Right lobe of liver (tissue), 6 donors: ENCODE measurements at regions not wholly inside any gene's neighbourhood (a gene's known extent, or its start where the extent isn't known, plus 50 kb on each side); places are given as distances from the start of the nearest gene placed in this dataset.
A peak's percentile ranks its signal among the peaks of the same experiment; 100 is the strongest.

Source experiments
- ATAC-seq, 4 donors: fragments of 200-7000 bp; cut with Tn5 transposase; one replicate each; pipeline ENCODE4 v1.9.1; 2020; ENCODE audit warnings: mild to moderate bottlenecking in 4 of 4, moderate library complexity in 4 of 4
- DNase-seq, 3 donors: peaks; one replicate each; pipeline ENCODE4 v3.0.0-alpha.2; 2020
- H3K27ac ChIP-seq, 3 donors: fragments of 200-600 bp; one replicate each; pipeline ENCODE4 v1.8.0; 2022
- H3K27me3 ChIP-seq, 2 donors: fragments of 200-600 bp; one replicate each; pipeline ENCODE4 v1.8.0; 2022
- H3K36me3 ChIP-seq, 4 donors: fragments of 200-600 bp; sonication (generic) in 1 of 4; one replicate each; pipeline versions ENCODE4 v1.5.1 to v1.8.0; 2017 to 2022; ENCODE audit warnings: control low read depth in 1 of 4
- H3K4me1 ChIP-seq, 4 donors: fragments of 200-600 bp; sonication (generic) in 1 of 4; one replicate each; pipeline versions ENCODE4 v1.5.1 to v1.8.0; 2017 to 2022; ENCODE audit warnings: control low read depth in 1 of 4
- H3K4me3 ChIP-seq, 3 donors: fragments of 200-600 bp; one replicate each; pipeline ENCODE4 v1.8.0; 2022
- H3K9me3 ChIP-seq, 4 donors: fragments of 200-600 bp; sonication (generic) in 1 of 4; one replicate each; pipeline versions ENCODE4 v1.5.1 to v1.8.0; 2017 to 2022; ENCODE audit warnings: control low read depth in 1 of 4
- POLR2A ChIP-seq: fragments of 450-650 bp; IDR thresholded peaks from one replicate; pipeline ENCODE4 v1.6.1; 2017; ENCODE audit warnings: antibody characterized with exemption, mild to moderate bottlenecking
- WGBS: methylation state at CpG from one replicate; pipeline ENCODE4 v1.1.6; 2018; ENCODE audit warnings: low coverage, low lambda C conversion rate; ENCODE audit not compliant: insufficient coverage; ENCODE audit errors: missing lambda C conversion rate; 5-methylcytosine and 5-hydroxymethylcytosine counted together
- intact Hi-C, 2 donors: fragments of 100-400 bp; cut with DNase I; formaldehyde crosslinking; loops; one replicate each; pipeline versions ENCODE4 v1.11.2 to v1.14.1; 2022
- TF ChIP-seq, protein P1 (sequence below), 4 donors: fragments of 200-600 bp in 3 of 4; fragments of 450-650 bp in 1 of 4; IDR thresholded peaks; one replicate each; pipeline versions ENCODE4 v1.5.1 to v1.8.0; 2016 to 2022; ENCODE audit warnings: antibody characterized with exemption in 4 of 4, mild to moderate bottlenecking in 2 of 4
- donor health status: DM: no; HTN: yes; CAD: no.
- donor health status: DM: no; HTN: no; CAD: no.
- donor health status: DM: no; HTN: no; CAD: no.
- donor health status: DM: no; HTN: yes; CAD: no.
- donor health status: DM: no; HTN: yes; CAD: no.

DNA sequence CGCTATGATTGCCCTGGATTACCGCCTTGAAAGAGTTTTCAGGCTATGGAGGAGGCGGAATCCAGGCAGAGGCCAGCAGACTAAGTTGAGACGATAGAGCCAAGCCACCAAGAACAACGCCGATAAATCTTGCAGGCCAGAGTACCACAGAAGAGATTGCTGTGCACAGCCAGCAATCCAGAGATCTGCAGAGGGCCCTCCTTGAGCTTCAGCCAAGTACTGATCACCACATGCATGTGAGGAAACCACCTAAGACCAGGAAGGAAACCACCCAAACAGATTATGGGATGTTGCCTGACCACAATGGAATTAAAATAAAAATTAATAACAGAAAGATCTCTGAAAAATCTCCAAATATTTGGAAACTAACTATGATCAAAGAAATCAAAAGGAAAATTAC, 74.9 kb downstream of the GCNT4 start:
- TF ChIP-seq, protein P1, sequence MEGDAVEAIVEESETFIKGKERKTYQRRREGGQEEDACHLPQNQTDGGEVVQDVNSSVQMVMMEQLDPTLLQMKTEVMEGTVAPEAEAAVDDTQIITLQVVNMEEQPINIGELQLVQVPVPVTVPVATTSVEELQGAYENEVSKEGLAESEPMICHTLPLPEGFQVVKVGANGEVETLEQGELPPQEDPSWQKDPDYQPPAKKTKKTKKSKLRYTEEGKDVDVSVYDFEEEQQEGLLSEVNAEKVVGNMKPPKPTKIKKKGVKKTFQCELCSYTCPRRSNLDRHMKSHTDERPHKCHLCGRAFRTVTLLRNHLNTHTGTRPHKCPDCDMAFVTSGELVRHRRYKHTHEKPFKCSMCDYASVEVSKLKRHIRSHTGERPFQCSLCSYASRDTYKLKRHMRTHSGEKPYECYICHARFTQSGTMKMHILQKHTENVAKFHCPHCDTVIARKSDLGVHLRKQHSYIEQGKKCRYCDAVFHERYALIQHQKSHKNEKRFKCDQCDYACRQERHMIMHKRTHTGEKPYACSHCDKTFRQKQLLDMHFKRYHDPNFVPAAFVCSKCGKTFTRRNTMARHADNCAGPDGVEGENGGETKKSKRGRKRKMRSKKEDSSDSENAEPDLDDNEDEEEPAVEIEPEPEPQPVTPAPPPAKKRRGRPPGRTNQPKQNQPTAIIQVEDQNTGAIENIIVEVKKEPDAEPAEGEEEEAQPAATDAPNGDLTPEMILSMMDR (IDR thresholded peaks at IDR 0.05) = no peak
- TF ChIP-seq POLR2A = no peak
- WGBS = 61% methylated on average over 4 of the region's 6 CpGs

DNA sequence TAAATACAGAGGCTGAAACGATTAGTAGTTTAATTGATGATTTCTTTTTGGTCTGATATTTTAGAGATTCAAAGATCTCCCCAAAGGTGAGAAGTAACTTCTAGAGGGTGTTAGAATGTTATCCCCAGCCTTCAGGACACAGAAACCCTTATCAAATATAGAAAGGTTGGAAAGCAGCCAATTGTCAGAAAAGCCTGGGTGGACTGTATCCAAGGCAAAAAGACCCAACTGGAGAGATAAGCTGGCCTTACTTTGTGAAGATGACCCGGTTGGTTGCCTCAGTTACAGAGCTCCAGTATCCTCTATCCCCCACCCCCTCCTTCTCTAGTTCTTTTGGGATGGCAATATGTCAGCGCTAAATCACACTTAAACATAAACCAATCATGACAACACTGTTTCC, 75.7 kb downstream of the GCNT4 start:
- TF ChIP-seq, protein P1 (IDR thresholded peaks at IDR 0.05) = no peak
- no peak for TF ChIP-seq POLR2A
- Histone ChIP-seq H3K9me3 (no peaks in the 10 kb centered on the region), H3K4me3 (no peak overlapping the region), H3K27me3 (no peaks in the 10 kb centered on the region), H3K36me3 (no peaks in the 10 kb centered on the region), H3K27ac (no peak overlapping the region), H3K4me1 (no peaks in the 10 kb centered on the region)
- intact Hi-C loops = no loop called here
- DNase-seq (no peak), ATAC-seq (no peak)
- WGBS = 41% methylated on average over 3 of the region's 3 CpGs

More for the DNA sequence above, 74.9 kb downstream of the GCNT4 start:
- H3K36me3 ChIP-seq = no peaks in the 10 kb centered on the region
- no peak overlapping the region for H3K27ac ChIP-seq
- H3K9me3 ChIP-seq = no peaks in the 10 kb centered on the region
- no peaks in the 10 kb centered on the region for H3K27me3 ChIP-seq
- intact Hi-C loops = no loop called here
- H3K4me1 ChIP-seq = no peaks in the 10 kb centered on the region
- H3K4me3 ChIP-seq = no peak overlapping the region
- DNase-seq (no peak), ATAC-seq (no peak)

DNA sequence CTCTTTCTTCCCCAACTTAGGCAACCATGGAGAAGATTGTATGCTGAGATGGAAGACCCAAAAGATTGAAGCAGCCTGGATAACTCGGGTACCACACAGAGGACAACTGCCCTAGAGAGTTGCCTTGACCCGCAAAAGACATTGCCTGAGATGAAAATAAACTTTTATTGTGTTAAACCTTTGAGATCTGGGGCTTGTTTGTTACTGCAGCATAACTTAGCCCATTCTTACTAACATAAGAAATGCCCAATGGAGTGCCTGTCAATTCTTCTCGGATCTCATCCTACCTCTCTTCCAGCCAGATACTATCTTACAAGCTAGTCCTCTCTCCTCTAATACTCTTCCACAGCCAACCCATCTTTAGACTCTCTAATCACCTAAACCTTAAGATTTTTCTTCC, 76.8 kb downstream of the GCNT4 start:
- TF ChIP-seq, protein P1 (IDR thresholded peaks at IDR 0.05) = no peak
- no peak for TF ChIP-seq POLR2A
- H3K27ac ChIP-seq = no peak overlapping the region
- intact Hi-C loops = no loop called here
- DNase-seq (no peak), ATAC-seq (no peak)
- 83% methylated on average over 3 of the region's 3 CpGs for WGBS
- no peak overlapping the region for H3K4me3 ChIP-seq
- no peaks in the 10 kb centered on the region for H3K4me1 ChIP-seq
- no peaks in the 10 kb centered on the region for H3K27me3 ChIP-seq
- no peaks in the 10 kb centered on the region for H3K36me3 ChIP-seq
- H3K9me3 ChIP-seq = no peaks in the 10 kb centered on the region

DNA sequence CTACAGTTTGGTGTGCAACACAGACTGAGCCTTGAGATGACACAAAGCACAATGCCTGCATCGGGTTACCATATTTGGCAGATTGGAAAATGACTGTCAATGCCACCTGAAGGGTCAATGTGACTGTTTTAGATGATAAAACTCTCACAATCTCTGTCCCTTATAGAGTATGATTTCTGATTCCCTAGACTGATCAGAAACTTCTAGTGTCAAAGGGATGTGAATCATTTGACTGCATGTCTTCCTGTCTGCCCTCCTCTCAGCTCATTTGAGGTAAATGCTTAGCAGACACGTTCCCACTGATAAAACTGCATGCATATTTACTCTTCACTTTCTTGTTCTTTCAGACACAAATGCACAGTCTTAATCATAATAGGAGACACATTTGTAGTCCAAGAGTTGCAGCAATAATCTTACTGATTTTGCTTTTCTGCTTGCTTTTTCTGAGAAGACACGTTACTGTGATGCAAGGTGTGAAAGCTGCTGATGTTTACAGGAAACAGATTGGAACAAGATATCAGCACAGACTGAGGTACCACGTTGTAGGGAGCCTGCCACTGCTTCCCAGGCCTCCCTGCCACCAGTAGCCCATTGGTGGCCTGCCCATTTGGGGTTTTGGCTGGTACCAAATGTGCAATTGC, 77.8 kb downstream of the GCNT4 start:
- H3K36me3 ChIP-seq = no peaks in the 10 kb centered on the region
- no peaks in the 10 kb centered on the region for H3K4me1 ChIP-seq
- DNase-seq (no peak), ATAC-seq (peak in 2 of 4 donors; percentile 25 to 36)
- H3K9me3 ChIP-seq = no peaks in the 10 kb centered on the region
- H3K27ac ChIP-seq = no peak overlapping the region
- 29% methylated on average over 3 of the region's 4 CpGs for WGBS
- H3K4me3 ChIP-seq = no peak overlapping the region
- TF ChIP-seq POLR2A = no peak
- TF ChIP-seq, protein P1 (IDR thresholded peaks at IDR 0.05) = no peak
- intact Hi-C loops = no loop called here
- H3K27me3 ChIP-seq = no peaks in the 10 kb centered on the region

DNA sequence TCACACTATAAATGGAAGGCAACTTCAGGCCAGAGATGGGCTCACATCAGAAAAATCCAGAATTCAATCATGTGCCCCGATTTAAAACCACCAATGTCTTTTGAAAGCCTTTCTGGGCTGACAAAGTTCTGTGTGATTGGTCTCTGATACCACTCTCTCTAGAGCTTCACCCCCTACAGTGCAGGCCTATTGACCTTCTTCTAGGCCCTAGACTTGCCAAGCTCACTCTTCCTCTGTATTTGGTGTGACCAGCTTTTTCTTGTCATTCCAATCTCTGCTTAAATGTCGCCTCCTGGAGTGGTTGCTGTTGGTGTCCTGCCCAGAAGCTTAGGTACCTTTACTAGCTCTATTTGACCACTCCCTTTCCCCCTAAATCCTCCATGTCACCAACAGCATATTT, 78.7 kb downstream of the GCNT4 start:
- TF ChIP-seq POLR2A = no peak
- TF ChIP-seq, protein P1 (IDR thresholded peaks at IDR 0.05) = no peak
- no peaks in the 10 kb centered on the region for H3K27me3 ChIP-seq
- no peak overlapping the region for H3K4me3 ChIP-seq
- DNase-seq = no peak
- no peak overlapping the region for H3K27ac ChIP-seq
- no peaks in the 10 kb centered on the region for H3K9me3 ChIP-seq
- intact Hi-C loops = no loop called here
- ATAC-seq = no peak
- H3K36me3 ChIP-seq = no peaks in the 10 kb centered on the region
- 92% methylated on average over 2 of the region's 2 CpGs for WGBS
- H3K4me1 ChIP-seq = no peaks in the 10 kb centered on the region
